KMS-11 (cell line): ENCODE measurements at regions not wholly inside any gene's neighbourhood (a gene's known extent, or its start where the extent isn't known, plus 50 kb on each side); places are given as distances from the start of the nearest gene placed in this dataset.

Experiments
- H2AFZ ChIP-seq: fragments of 200-600 bp; sonication (generic); 2 replicates; pipeline ENCODE4 v1.6.1; 2016; ENCODE audit warnings: antibody characterized with exemption, mixed run types, low read depth
- H3K27ac ChIP-seq: fragments of 200-600 bp; sonication (generic); 2 replicates; pipeline ENCODE4 v1.6.1; 2016; ENCODE audit warnings: mild to moderate bottlenecking, mixed run types
- H3K27me3 ChIP-seq: fragments of 200-600 bp; sonication (generic); 2 replicates; pipeline ENCODE4 v1.6.1; 2017; ENCODE audit warnings: mild to moderate bottlenecking, low read depth, mixed run types, moderate library complexity; ENCODE audit not compliant: insufficient read depth
- H3K36me3 ChIP-seq: fragments of 200-600 bp; sonication (generic); 2 replicates; pipeline ENCODE4 v1.6.1; 2017; ENCODE audit warnings: mild to moderate bottlenecking, mixed run types; ENCODE audit not compliant: insufficient read depth
- H3K4me1 ChIP-seq: fragments of 200-600 bp; sonication (generic); 2 replicates; pipeline ENCODE4 v1.6.1; 2016; ENCODE audit warnings: mild to moderate bottlenecking, low read depth, mixed run types; ENCODE audit not compliant: poor library complexity, severe bottlenecking
- H3K4me2 ChIP-seq: fragments of 200-600 bp; sonication (generic); 2 replicates; pipeline ENCODE4 v1.7.0; 2016; ENCODE audit warnings: mild to moderate bottlenecking, mixed run types
- H3K4me3 ChIP-seq: fragments of 200-600 bp; sonication (generic); IDR thresholded peaks from 2 replicates; pipeline ENCODE4 v1.6.1; 2017; ENCODE audit warnings: low read depth, low read length, mixed read lengths; ENCODE audit not compliant: insufficient read depth
- H3K79me2 ChIP-seq: fragments of 200-600 bp; sonication (generic); 2 replicates; pipeline ENCODE4 v1.6.1; 2016; ENCODE audit warnings: low read depth, mixed run types; ENCODE audit not compliant: insufficient read depth
- H3K9ac ChIP-seq: fragments of 200-600 bp; sonication (generic); 2 replicates; pipeline ENCODE4 v1.6.1; 2016; ENCODE audit warnings: mild to moderate bottlenecking, mixed run types
- H4K20me1 ChIP-seq: fragments of 200-600 bp; sonication (generic); 2 replicates; pipeline ENCODE4 v1.6.1; 2016; ENCODE audit warnings: mild to moderate bottlenecking, mixed run types; ENCODE audit not compliant: insufficient read depth
- TF ChIP-seq, protein P1 (sequence below): fragments of 200-600 bp; sonication (generic); conservative IDR thresholded peaks from 2 replicates; pipeline ENCODE4 v1.6.1; 2017; ENCODE audit warnings: low read depth, mild to moderate bottlenecking, antibody characterized with exemption, low read length, moderate library complexity, mixed read lengths

DNA sequence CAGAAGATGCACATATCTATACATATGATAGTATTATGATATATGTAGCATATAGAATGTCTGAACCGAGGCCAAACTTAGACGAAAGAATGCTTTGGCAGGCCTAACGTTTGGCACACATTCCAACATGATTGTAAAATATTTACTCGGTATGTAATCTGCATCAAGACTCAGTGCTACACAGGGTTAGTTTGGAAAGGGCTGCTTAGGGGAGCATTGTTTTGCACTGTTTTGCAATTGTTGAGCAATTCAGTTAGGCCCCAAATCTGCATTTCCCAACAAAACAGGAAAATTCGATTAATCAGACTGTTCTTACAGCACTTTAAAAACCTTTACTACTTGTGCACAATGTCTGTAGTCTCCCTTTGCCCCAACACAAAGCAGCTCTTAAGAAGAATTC, 216.0 kb upstream of the NEGR1 start:
- no peak overlapping the region for H2AFZ ChIP-seq
- no peaks in the 10 kb centered on the region for H3K79me2 ChIP-seq
- H3K4me2 ChIP-seq: no peak overlapping the region
- no peaks in the 10 kb centered on the region for H4K20me1 ChIP-seq
- H3K9ac ChIP-seq: no peak overlapping the region
- H3K27ac ChIP-seq: no peak overlapping the region
- H3K4me3 ChIP-seq: no peak overlapping the region
- no peaks in the 10 kb centered on the region for H3K27me3 ChIP-seq
- no peaks in the 10 kb centered on the region for H3K36me3 ChIP-seq
- TF ChIP-seq, protein P1, sequence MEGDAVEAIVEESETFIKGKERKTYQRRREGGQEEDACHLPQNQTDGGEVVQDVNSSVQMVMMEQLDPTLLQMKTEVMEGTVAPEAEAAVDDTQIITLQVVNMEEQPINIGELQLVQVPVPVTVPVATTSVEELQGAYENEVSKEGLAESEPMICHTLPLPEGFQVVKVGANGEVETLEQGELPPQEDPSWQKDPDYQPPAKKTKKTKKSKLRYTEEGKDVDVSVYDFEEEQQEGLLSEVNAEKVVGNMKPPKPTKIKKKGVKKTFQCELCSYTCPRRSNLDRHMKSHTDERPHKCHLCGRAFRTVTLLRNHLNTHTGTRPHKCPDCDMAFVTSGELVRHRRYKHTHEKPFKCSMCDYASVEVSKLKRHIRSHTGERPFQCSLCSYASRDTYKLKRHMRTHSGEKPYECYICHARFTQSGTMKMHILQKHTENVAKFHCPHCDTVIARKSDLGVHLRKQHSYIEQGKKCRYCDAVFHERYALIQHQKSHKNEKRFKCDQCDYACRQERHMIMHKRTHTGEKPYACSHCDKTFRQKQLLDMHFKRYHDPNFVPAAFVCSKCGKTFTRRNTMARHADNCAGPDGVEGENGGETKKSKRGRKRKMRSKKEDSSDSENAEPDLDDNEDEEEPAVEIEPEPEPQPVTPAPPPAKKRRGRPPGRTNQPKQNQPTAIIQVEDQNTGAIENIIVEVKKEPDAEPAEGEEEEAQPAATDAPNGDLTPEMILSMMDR: no peak
- no peaks in the 10 kb centered on the region for H3K4me1 ChIP-seq

DNA sequence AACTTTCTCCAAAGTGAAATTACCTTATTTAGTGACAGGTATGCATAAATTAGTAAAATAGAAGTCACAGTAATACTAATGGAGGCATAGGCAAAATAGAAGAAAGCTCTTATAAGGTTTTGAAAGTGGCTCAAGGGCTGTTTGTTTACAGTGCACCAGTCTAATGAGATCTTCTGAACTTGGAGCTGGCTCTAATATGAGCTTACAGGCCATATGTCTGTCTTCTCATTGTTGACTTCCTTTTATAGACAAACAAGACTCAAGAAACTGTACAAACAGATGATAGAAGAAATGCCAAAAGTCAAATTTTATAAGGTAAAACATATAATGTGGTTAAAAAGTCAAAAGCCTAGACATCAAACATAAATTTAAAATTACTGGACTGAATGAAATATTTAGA, 207.5 kb upstream of the NEGR1 start:
- Histone ChIP-seq H3K36me3 (no peaks in the 10 kb centered on the region), H3K9ac (no peak overlapping the region), H3K27ac (no peak overlapping the region), H4K20me1 (no peaks in the 10 kb centered on the region), H3K79me2 (no peaks in the 10 kb centered on the region), H2AFZ (no peak overlapping the region), H3K4me1 (no peaks in the 10 kb centered on the region), H3K4me2 (no peak overlapping the region), H3K4me3 (no peak overlapping the region), H3K27me3 (no peaks in the 10 kb centered on the region)
- TF ChIP-seq, protein P1: no peak

DNA sequence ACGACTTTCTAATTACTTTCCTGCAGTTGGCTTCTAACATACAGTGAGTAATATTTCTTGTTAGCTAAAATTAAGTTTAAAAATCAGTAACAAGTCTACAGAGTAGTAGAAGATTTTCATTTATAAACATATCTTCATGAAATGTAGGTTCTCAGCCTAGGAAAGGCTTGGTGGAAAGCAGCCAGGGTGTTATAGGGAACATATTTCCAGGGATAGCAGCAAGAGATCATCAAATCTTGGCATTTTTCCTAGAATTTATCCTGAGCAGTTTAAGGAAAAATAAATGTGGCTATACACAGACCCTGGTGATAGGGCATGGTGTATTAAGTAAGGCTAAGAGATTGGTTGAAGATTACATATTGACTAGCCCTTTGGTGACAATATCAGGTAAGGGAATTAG, 203.5 kb upstream of the NEGR1 start:
- Histone ChIP-seq H3K4me1 (no peaks in the 10 kb centered on the region), H3K27me3 (no peaks in the 10 kb centered on the region), H3K4me3 (no peak overlapping the region), H3K27ac (no peak overlapping the region), H3K4me2 (no peak overlapping the region), H3K36me3 (no peaks in the 10 kb centered on the region), H3K9ac (no peak overlapping the region), H4K20me1 (no peaks in the 10 kb centered on the region), H3K79me2 (no peaks in the 10 kb centered on the region), H2AFZ (no peak overlapping the region)
- TF ChIP-seq, protein P1: no peak

DNA sequence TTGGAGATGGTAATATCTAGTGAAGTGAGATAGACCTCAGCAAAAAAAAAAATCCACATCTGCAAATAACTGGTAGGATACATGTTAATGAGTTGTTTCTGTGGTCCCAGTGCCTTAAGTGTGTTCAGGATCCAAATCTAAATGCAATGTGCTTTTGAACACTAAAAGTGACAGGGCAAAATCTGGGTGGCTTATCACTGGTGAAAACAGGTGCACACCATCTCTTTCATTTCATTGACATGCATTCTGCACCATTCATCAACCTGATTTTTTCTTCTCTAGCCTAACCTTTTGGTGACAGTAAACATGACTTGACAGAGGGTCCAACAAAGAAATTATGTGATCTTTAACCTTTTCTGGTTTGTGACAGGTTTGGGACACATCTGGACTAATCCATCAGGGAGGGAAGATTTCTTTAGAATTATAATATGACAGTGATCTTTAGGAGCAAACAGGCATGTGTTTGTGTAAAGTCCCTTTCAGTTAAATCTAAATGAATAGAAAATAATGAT, 201.6 kb upstream of the NEGR1 start:
- Histone ChIP-seq H3K27me3 (no peaks in the 10 kb centered on the region), H3K4me1 (no peaks in the 10 kb centered on the region), H3K27ac (no peak overlapping the region), H3K4me2 (no peak overlapping the region), H4K20me1 (no peaks in the 10 kb centered on the region), H3K9ac (no peak overlapping the region), H3K36me3 (no peaks in the 10 kb centered on the region), H2AFZ (no peak overlapping the region), H3K4me3 (no peak overlapping the region), H3K79me2 (no peaks in the 10 kb centered on the region)
- TF ChIP-seq, protein P1: no peak
